B cell (primary cell): ENCODE measurements at regions not wholly inside any gene's neighbourhood (a gene's known extent, or its start where the extent isn't known, plus 50 kb on each side); places are given as distances from the start of the nearest gene placed in this dataset.

Experiments used
- ATAC-seq: fragments of 200-7000 bp; cut with Tn5 transposase; one replicate; pipeline ENCODE4 v1.10.0; 2021; ENCODE audit warnings: low read depth, mild to moderate bottlenecking, moderate number of reproducible peaks, moderate library complexity
- CTCF ChIA-PET: fragments of 350-600 bp; sonication (Branson Sonifier 250); formaldehyde crosslinking; loops from one replicate; lab custom pipeline; 2021; ENCODE audit warnings: antibody characterized with exemption, inconsistent platforms; lab: Charles Lee
- POLR2A ChIA-PET: fragments of 350-600 bp; sonication (Branson Sonifier 250); formaldehyde crosslinking; loops from one replicate; lab custom pipeline; 2021; ENCODE audit warnings: antibody characterized with exemption; lab: Charles Lee
- DNase-seq: peaks from one replicate; pipeline ENCODE4 v3.0.0; 2013
- H2AFZ ChIP-seq: 2 replicates; pipeline ENCODE4 v1.6.1; 2012; ENCODE audit warnings: mild to moderate bottlenecking, low read depth, low read length; ENCODE audit not compliant: insufficient read depth, poor library complexity, severe bottlenecking
- H3K27ac ChIP-seq, 2 donors: 1 replicate in 1 of 2; 2 replicates in 1 of 2; pipeline ENCODE4 v1.5.1; 2012 to 2013; ENCODE audit warnings: low read length in 2 of 2, mild to moderate bottlenecking in 2 of 2, moderate library complexity in 1 of 2
- H3K27me3 ChIP-seq, 4 experiments: fragments of 200-600 bp in 1 of 4; sonication (generic) in 1 of 4; replicated peaks in 1 of 4; 1 replicate in 2 of 4; 2 replicates in 2 of 4; pipeline versions ENCODE4 v1.6.1 to v1.7.0; 2013 to 2016; ENCODE audit warnings: low read length in 3 of 4, mild to moderate bottlenecking in 2 of 4, mixed read lengths in 1 of 4, moderate library complexity in 1 of 4; ENCODE audit not compliant: insufficient read depth in 4 of 4, control insufficient read depth in 3 of 4; ENCODE audit errors: control extremely low read depth in 1 of 4
- H3K36me3 ChIP-seq, 2 experiments: replicated peaks in 1 of 2; 1 replicate in 1 of 2; 2 replicates in 1 of 2; pipeline versions ENCODE4 v1.6.1 to v1.7.1; 2013; ENCODE audit warnings: low read length in 1 of 2; ENCODE audit not compliant: insufficient read depth in 2 of 2, control insufficient read depth in 1 of 2; ENCODE audit errors: control extremely low read depth in 1 of 2, extremely low read depth in 1 of 2
- H3K4me1 ChIP-seq, 2 donors: fragments of 200-600 bp in 1 of 2; sonication (generic) in 1 of 2; 1 replicate in 1 of 2; 2 replicates in 1 of 2; pipeline versions ENCODE4 v1.5.1 to v1.6.1; 2013 to 2017; ENCODE audit warnings: low read length in 2 of 2; ENCODE audit not compliant: control insufficient read depth in 2 of 2, insufficient read depth in 2 of 2
- H3K4me2 ChIP-seq: replicated peaks from 2 replicates; pipeline ENCODE3; 2012; ENCODE audit warnings: mild to moderate bottlenecking, low read depth, low read length; ENCODE audit not compliant: poor library complexity, severe bottlenecking
- H3K4me3 ChIP-seq, 5 experiments: fragments of 200-600 bp in 1 of 5; sonication (generic) in 1 of 5; 1 replicate in 3 of 5; 2 replicates in 2 of 5; pipeline versions ENCODE4 v1.5.1 to v1.7.0; 2011 to 2016; ENCODE audit warnings: low read length in 4 of 5, mild to moderate bottlenecking in 4 of 5, low read depth in 2 of 5, control low read depth in 1 of 5, moderate library complexity in 1 of 5; ENCODE audit not compliant: insufficient read depth in 1 of 5; ENCODE audit errors: control extremely low read depth in 1 of 5, extremely low read depth in 1 of 5
- H3K79me2 ChIP-seq: fragments of 200-600 bp; sonication (generic); one replicate; pipeline ENCODE4 v1.6.0; 2016; ENCODE audit warnings: low read length; ENCODE audit not compliant: control insufficient read depth, insufficient read depth
- H3K9ac ChIP-seq: fragments of 200-600 bp; sonication (generic); 2 replicates; pipeline ENCODE4 v1.6.1; 2017; ENCODE audit warnings: mild to moderate bottlenecking, low read length, moderate library complexity
- H3K9me3 ChIP-seq, 3 donors: one replicate each; pipeline versions ENCODE4 v1.6.1 to v1.7.1; 2013; ENCODE audit warnings: low read length in 2 of 3; ENCODE audit not compliant: control insufficient read depth in 2 of 3, insufficient read depth in 1 of 3; ENCODE audit errors: control extremely low read depth in 1 of 3
- H4K20me1 ChIP-seq: 2 replicates; pipeline ENCODE4 v1.6.0; 2012; ENCODE audit warnings: mild to moderate bottlenecking, low read length; ENCODE audit not compliant: insufficient read depth, control insufficient read depth, poor library complexity, severe bottlenecking
- H3K27ac Mint-ChIP-seq: one replicate; pipeline ENCODE4 v1.8.0; 2021; ENCODE audit warnings: mixed read lengths
- H3K27me3 Mint-ChIP-seq: one replicate; pipeline ENCODE4 v1.8.0; 2021; ENCODE audit warnings: mixed read lengths
- H3K4me1 Mint-ChIP-seq: one replicate; pipeline ENCODE4 v1.8.0; 2021; ENCODE audit warnings: mixed read lengths
- H3K4me3 Mint-ChIP-seq: one replicate; pipeline ENCODE4 v1.8.0; 2021; ENCODE audit warnings: mixed read lengths
- H3K9me3 Mint-ChIP-seq: one replicate; pipeline ENCODE4 v1.8.0; 2022; ENCODE audit warnings: mixed read lengths; ENCODE audit not compliant: insufficient read depth
- CTCF ChIP-seq: fragments of 200-600 bp; IDR thresholded peaks from one replicate; pipeline ENCODE4 v1.8.0; 2022; ENCODE audit warnings: antibody characterized with exemption, mild to moderate bottlenecking
- EZH2 ChIP-seq: IDR thresholded peaks from 2 replicates; pipeline ENCODE4 v1.6.1; 2012; ENCODE audit warnings: borderline replicate concordance, low read depth, mild to moderate bottlenecking, moderate library complexity, low read length; ENCODE audit not compliant: insufficient read depth, poor library complexity, severe bottlenecking
- WGBS: methylation state at CpG from one replicate; pipeline ENCODE4 v1.1.5; 2013; ENCODE audit warnings: missing lambda C conversion rate; ENCODE audit not compliant: insufficient coverage; 5-methylcytosine and 5-hydroxymethylcytosine counted together
- intact Hi-C: fragments of 100-400 bp; cut with micrococcal nuclease; formaldehyde crosslinking; loops from one replicate; pipeline ENCODE4 v1.10.0; 2022

- CTCF ChIA-PET: no interaction called here
- H3K27ac Mint-ChIP-seq: no peak overlapping the region
- no peaks in the 10 kb centered on the region for H3K27me3 Mint-ChIP-seq
- H4K20me1 ChIP-seq: no peaks in the 10 kb centered on the region
- no peak overlapping the region for H3K4me2 ChIP-seq
- POLR2A ChIA-PET: no interaction called here
- H3K4me3 Mint-ChIP-seq: no peak overlapping the region
- H3K9me3 ChIP-seq: peaks cover 0 to 4% (median 2%) of the 10 kb centered on the region in 3 donors
- TF ChIP-seq EZH2 (no peak), CTCF (no peak)
- intact Hi-C loops: no loop called here
- DNase-seq: no peak
- no peaks in the 10 kb centered on the region for H3K4me1 ChIP-seq
- no peak for ATAC-seq
- WGBS: 100% methylated on average over 1 of the region's 3 CpGs
- no peak overlapping the region for H3K9ac ChIP-seq
- H3K79me2 ChIP-seq: no peaks in the 10 kb centered on the region
- no peak overlapping the region for H3K27ac ChIP-seq
- H2AFZ ChIP-seq: no peak overlapping the region
- no peaks in the 10 kb centered on the region for H3K36me3 ChIP-seq
- H3K27me3 ChIP-seq: no peaks in the 10 kb centered on the region
- H3K4me1 Mint-ChIP-seq: no peaks in the 10 kb centered on the region
- no peak overlapping the region for H3K4me3 ChIP-seq
- H3K9me3 Mint-ChIP-seq: peaks cover 4% of the 10 kb centered on the region
Observed at GRCh38 chr4:62260254-62260653, 1060.1 kb downstream of the ADGRL3 start.

DNA sequence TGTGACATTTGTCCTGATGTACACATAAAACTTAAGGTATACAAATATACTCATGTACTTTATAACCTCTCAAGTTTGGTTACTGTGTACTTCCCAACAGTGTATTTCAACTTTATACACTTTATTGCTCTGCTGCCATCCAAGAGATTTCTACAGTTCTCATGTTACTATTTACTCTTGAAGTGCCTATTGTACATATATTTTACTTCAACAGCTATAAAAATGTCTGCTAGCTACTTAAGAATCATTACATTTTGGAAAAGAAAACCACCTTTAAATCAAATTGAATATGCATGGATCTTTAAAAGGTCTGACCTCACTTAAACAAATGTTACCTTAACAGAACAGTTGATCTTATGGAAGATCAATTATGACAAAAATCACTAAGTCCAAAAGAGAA, 1056.4 kb downstream of the ADGRL3 start:
- CTCF ChIA-PET: no interaction called here
- H4K20me1 ChIP-seq: no peaks in the 10 kb centered on the region
- H3K4me2 ChIP-seq: no peak overlapping the region
- H3K36me3 ChIP-seq: no peaks in the 10 kb centered on the region
- no peak for DNase-seq
- no peaks in the 10 kb centered on the region for H3K4me1 ChIP-seq
- TF ChIP-seq CTCF (no peak), EZH2 (no peak)
- POLR2A ChIA-PET: no interaction called here
- Mint-ChIP-seq H3K4me1 (no peaks in the 10 kb centered on the region), H3K4me3 (no peak overlapping the region), H3K27ac (no peak overlapping the region), H3K9me3 (peaks cover 4% of the 10 kb centered on the region), H3K27me3 (no peaks in the 10 kb centered on the region)
- no peak overlapping the region for H2AFZ ChIP-seq
- no peaks in the 10 kb centered on the region for H3K79me2 ChIP-seq
- no peak overlapping the region for H3K9ac ChIP-seq
- no peak for ATAC-seq
- intact Hi-C loops: no loop called here
- no peaks in the 10 kb centered on the region for H3K27me3 ChIP-seq
- H3K4me3 ChIP-seq: no peak overlapping the region
- H3K27ac ChIP-seq: no peak overlapping the region
- peaks cover 0 to 4% (median 1%) of the 10 kb centered on the region in 3 donors for H3K9me3 ChIP-seq
